Spleen (tissue), 11 donors: ENCODE measurements at regions not wholly inside any gene's neighbourhood (a gene's known extent, or its start where the extent isn't known, plus 50 kb on each side); places are given as distances from the start of the nearest gene placed in this dataset.
A peak's percentile ranks its signal among the peaks of the same experiment; 100 is the strongest.

ENCODE experiments used
- DNase-seq: peaks from one replicate; pipeline ENCODE4 v3.0.0-alpha.2; 2020
- H3K27ac ChIP-seq, 8 donors: fragments of 200-600 bp; sonication (generic) in 7 of 8; 1 replicate in 4 of 8; 2 replicates in 4 of 8; pipeline versions ENCODE4 v1.5.0 to v1.8.0; 2016 to 2021; ENCODE audit warnings: inconsistent platforms in 4 of 8, mild to moderate bottlenecking in 4 of 8, moderate library complexity in 1 of 8
- H3K27me3 ChIP-seq, 7 donors: fragments of 200-600 bp; sonication (generic) in 6 of 7; replicated peaks in 1 of 7; 1 replicate in 4 of 7; 2 replicates in 3 of 7; pipeline versions ENCODE4 v1.5.0 to v1.8.0; 2016 to 2021; ENCODE audit warnings: inconsistent platforms in 3 of 7, mild to moderate bottlenecking in 1 of 7
- H3K36me3 ChIP-seq, 6 donors: fragments of 200-600 bp; sonication (generic) in 5 of 6; 1 replicate in 4 of 6; 2 replicates in 2 of 6; pipeline versions ENCODE4 v1.5.0 to v1.8.0; 2016 to 2021; ENCODE audit warnings: inconsistent platforms in 2 of 6
- H3K4me1 ChIP-seq, 6 donors: fragments of 200-600 bp; sonication (generic) in 5 of 6; 1 replicate in 3 of 6; 2 replicates in 3 of 6; pipeline versions ENCODE4 v1.5.0 to v1.8.0; 2016 to 2021; ENCODE audit warnings: inconsistent platforms in 3 of 6
- H3K4me3 ChIP-seq, 8 donors: fragments of 200-600 bp; sonication (generic) in 7 of 8; 1 replicate in 4 of 8; 2 replicates in 4 of 8; pipeline versions ENCODE4 v1.5.0 to v1.8.0; 2016 to 2021; ENCODE audit warnings: inconsistent platforms in 4 of 8, mild to moderate bottlenecking in 4 of 8, moderate library complexity in 2 of 8
- H3K9me3 ChIP-seq, 8 donors: fragments of 200-600 bp; sonication (generic) in 7 of 8; 1 replicate in 4 of 8; 2 replicates in 4 of 8; pipeline versions ENCODE4 v1.5.0 to v1.8.0; 2016 to 2021; ENCODE audit warnings: inconsistent platforms in 4 of 8
- CTCF ChIP-seq, 11 experiments: fragments of 200-600 bp in 7 of 11; fragments of 450-650 bp in 4 of 11; sonication (generic) in 4 of 11; IDR thresholded peaks in 8 of 11; conservative IDR thresholded peaks in 3 of 11; 1 replicate in 7 of 11; 2 replicates in 4 of 11; pipeline versions ENCODE4 v1.4.0 to v1.8.0; 2016 to 2021; ENCODE audit warnings: antibody characterized with exemption in 11 of 11, inconsistent platforms in 4 of 11, mild to moderate bottlenecking in 1 of 11
- POLR2A ChIP-seq, 3 donors: fragments of 450-650 bp; IDR thresholded peaks; one replicate each; pipeline ENCODE4 v1.5.1; 2017; ENCODE audit warnings: antibody characterized with exemption in 3 of 3, mild to moderate bottlenecking in 1 of 3
- POLR2AphosphoS5 ChIP-seq, 3 donors: sonication (generic); formaldehyde crosslinking; IDR thresholded peaks; one replicate each; pipeline ENCODE4 v1.5.1; 2017; ENCODE audit warnings: antibody characterized with exemption in 3 of 3
- WGBS, 5 donors: extraction: QIAGEN DNeasy Blood & Tissue Kit in 3 of 5; methylation state at CpG; one replicate each; pipeline versions ENCODE4 v1.1.5 to v1.1.7; 2013 to 2018; 5-methylcytosine and 5-hydroxymethylcytosine counted together
- intact Hi-C: fragments of 100-400 bp; cut with DNase I; formaldehyde crosslinking; loops from one replicate; pipeline ENCODE4 v1.15.0; 2023; ENCODE audit warnings: low total_unique reads
- donor health status: healthy with polysubstance abuse.
- donor health status: DM: no; HTN: no; CAD: no; lungs with moderate emphysema.
- donor health status: DM: no; HTN: no; CAD: no.
- donor health status: Bipolar disorder and iron deficiency.
- donor health status: healthy.
- donor health status: DM: no; HTN: no; CAD: no.
- donor health status: DM: yes; HTN: yes; CAD: no.

GRCh38 chr21:29232530-29233255 is 66.0 kb upstream of the BACH1 start:
- Histone ChIP-seq H3K36me3 (no peaks in the 10 kb centered on the region), H3K4me3 (no peak overlapping the region), H3K9me3 (no peaks in the 10 kb centered on the region), H3K27ac (peak overlapping the region in 3 of 8 donors; percentile 7 to 12 (median 9)), H3K27me3 (no peaks in the 10 kb centered on the region), H3K4me1 (peaks cover 0 to 41% (median 21%) of the 10 kb centered on the region in 6 donors)
- 81 to 90% (median 88%) methylated on average over 8 of the region's 8 CpGs for WGBS, 5 donors
- intact Hi-C loops: no loop called here
- no peak for DNase-seq
- no peak for TF ChIP-seq POLR2A (IDR thresholded peaks at IDR 0.05)
- TF ChIP-seq CTCF (IDR thresholded peaks at IDR 0.05 in 8 of 11, conservative IDR thresholded peaks at IDR 0.05 in 3 of 11): no peak
- no peak for TF ChIP-seq POLR2AphosphoS5 (IDR thresholded peaks at IDR 0.05)

GRCh38 chr21:29233256-29233546 is 65.5 kb upstream of the BACH1 start:
- Histone ChIP-seq H3K4me1 (peaks cover 0 to 47% (median 26%) of the 10 kb centered on the region in 6 donors), H3K27me3 (no peaks in the 10 kb centered on the region), H3K36me3 (no peaks in the 10 kb centered on the region), H3K27ac (peak overlapping the region in 4 of 8 donors; percentile 7 to 28 (median 12)), H3K9me3 (no peaks in the 10 kb centered on the region), H3K4me3 (no peak overlapping the region)
- no peak for DNase-seq
- intact Hi-C loops: no loop called here
- peak in 1 of 11 experiments; percentile 25 for TF ChIP-seq CTCF (IDR thresholded peaks at IDR 0.05 in 8 of 11, conservative IDR thresholded peaks at IDR 0.05 in 3 of 11)
- TF ChIP-seq POLR2A (IDR thresholded peaks at IDR 0.05): no peak
- WGBS, 5 donors: 22 to 46% (median 37%) methylated on average over 7 of the region's 7 CpGs

GRCh38 chr21:29233611-29234540 is 64.8 kb upstream of the BACH1 start:
- Histone ChIP-seq H3K4me1 (peaks cover 0 to 53% (median 29%) of the 10 kb centered on the region in 6 donors), H3K36me3 (no peaks in the 10 kb centered on the region), H3K27me3 (no peaks in the 10 kb centered on the region), H3K9me3 (no peaks in the 10 kb centered on the region), H3K27ac (peak overlapping the region in 4 of 8 donors; percentile 7 to 28 (median 12)), H3K4me3 (no peak overlapping the region)
- no peak for DNase-seq
- 79 to 80% (median 80%) methylated on average over 10 to 11 of the region's 11 CpGs for WGBS, 5 donors
- intact Hi-C loops: no loop called here
- no peak for TF ChIP-seq POLR2A (IDR thresholded peaks at IDR 0.05)
- no peak for TF ChIP-seq POLR2AphosphoS5 (IDR thresholded peaks at IDR 0.05)
- no peak for TF ChIP-seq CTCF (IDR thresholded peaks at IDR 0.05 in 8 of 11, conservative IDR thresholded peaks at IDR 0.05 in 3 of 11)

GRCh38 chr21:29235714-29236197 is 63.0 kb upstream of the BACH1 start:
- intact Hi-C loops: no loop called here
- Histone ChIP-seq H3K4me3 (no peak overlapping the region), H3K27ac (peak overlapping the region in 5 of 8 donors; percentile 20 to 76 (median 70)), H3K36me3 (no peaks in the 10 kb centered on the region), H3K4me1 (peaks cover 0 to 62% (median 30%) of the 10 kb centered on the region in 6 donors), H3K27me3 (no peaks in the 10 kb centered on the region), H3K9me3 (no peaks in the 10 kb centered on the region)
- WGBS, 5 donors: 39 to 51% (median 41%) methylated on average over 4 of the region's 4 CpGs
- TF ChIP-seq POLR2AphosphoS5 (IDR thresholded peaks at IDR 0.05) (no peak), POLR2A (IDR thresholded peaks at IDR 0.05) (no peak)
- DNase-seq: no peak
